Neural cell (in vitro differentiated cells): ENCODE measurements at regions not wholly inside any gene's neighbourhood (a gene's known extent, or its start where the extent isn't known, plus 50 kb on each side); places are given as distances from the start of the nearest gene placed in this dataset.

ENCODE experiments used
- H2AFZ ChIP-seq: fragments of 200-600, 300-800 bp; sonication (generic), shearing (Covaris generic); 2 replicates; pipeline ENCODE4 v1.6.0; 2014; ENCODE audit warnings: low read depth, mild to moderate bottlenecking, antibody characterized with exemption, low read length, moderate library complexity
- H3F3A ChIP-seq: fragments of 200-600 bp; shearing (Covaris generic); 2 replicates; pipeline ENCODE4 v1.6.1; 2016; ENCODE audit warnings: mild to moderate bottlenecking, moderate library complexity, mixed read lengths, antibody characterized with exemption, low read length; ENCODE audit not compliant: insufficient read depth, poor library complexity, severe bottlenecking
- H3K27ac ChIP-seq: fragments of 200-600, 300-800 bp; sonication (generic), shearing (Covaris generic); 2 replicates; pipeline ENCODE4 v1.5.1; 2014; ENCODE audit warnings: mild to moderate bottlenecking, low read length, moderate library complexity
- H3K27me3 ChIP-seq: fragments of 300-800, 200-600 bp; sonication (generic), shearing (Covaris generic); 2 replicates; pipeline ENCODE4 v1.6.0; 2014; ENCODE audit warnings: mild to moderate bottlenecking, low read depth, low read length, moderate library complexity; ENCODE audit not compliant: insufficient read depth
- H3K36me3 ChIP-seq: fragments of 300-800, 200-600 bp; sonication (generic), shearing (Covaris generic); 2 replicates; pipeline ENCODE4 v1.5.1; 2014; ENCODE audit warnings: mild to moderate bottlenecking, antibody characterized with exemption, low read length, moderate library complexity; ENCODE audit not compliant: insufficient read depth
- H3K4me2 ChIP-seq: fragments of 300-800, 200-600 bp; sonication (generic), shearing (Covaris generic); 2 replicates; pipeline ENCODE4 v1.6.0; 2014; ENCODE audit warnings: mild to moderate bottlenecking, low read length
- H3K4me3 ChIP-seq: fragments of 300-800, 200-600 bp; sonication (generic), shearing (Covaris generic); 2 replicates; pipeline ENCODE4 v1.5.1; 2014; ENCODE audit warnings: mild to moderate bottlenecking, low read length, moderate library complexity
- H3K79me2 ChIP-seq: fragments of 200-600 bp; shearing (Covaris generic); replicated peaks from 2 replicates; pipeline ENCODE4 v1.6.0; 2014; ENCODE audit warnings: mild to moderate bottlenecking, low read length, moderate library complexity; ENCODE audit not compliant: insufficient read depth
- H3K9ac ChIP-seq: fragments of 300-800, 200-600 bp; sonication (generic), shearing (Covaris generic); 2 replicates; pipeline ENCODE4 v1.6.1; 2016; ENCODE audit warnings: mild to moderate bottlenecking, low read length, mixed read lengths
- H3K9me2 ChIP-seq: fragments of 200-600 bp; shearing (Covaris generic); 2 replicates; pipeline ENCODE4 v1.6.1; 2016; ENCODE audit warnings: mild to moderate bottlenecking, low read length, mixed read lengths; ENCODE audit not compliant: insufficient read depth
- H3K9me3 ChIP-seq: fragments of 200-600, 300-800 bp; sonication (generic), shearing (Covaris generic); 2 replicates; pipeline ENCODE4 v1.6.1; 2016; ENCODE audit warnings: mild to moderate bottlenecking, mixed run types, low read length, moderate library complexity, mixed read lengths
- H4K20me1 ChIP-seq: fragments of 200-600 bp; shearing (Covaris generic); 2 replicates; pipeline ENCODE4 v1.6.1; 2016; ENCODE audit warnings: mild to moderate bottlenecking, mixed run types; ENCODE audit not compliant: insufficient read depth
- CTCF ChIP-seq: fragments of 450-650 bp; IDR thresholded peaks from 2 replicates; pipeline ENCODE4 v1.5.1; 2014; ENCODE audit warnings: antibody characterized with exemption, mild to moderate bottlenecking, moderate library complexity; ENCODE audit not compliant: poor library complexity, severe bottlenecking
- EP300 ChIP-seq: fragments of 450-650 bp; conservative IDR thresholded peaks from 2 replicates; pipeline ENCODE4 v1.6.1; 2014; ENCODE audit warnings: antibody characterized with exemption, mild to moderate bottlenecking, moderate library complexity; ENCODE audit not compliant: poor library complexity, severe bottlenecking
- MXI1 ChIP-seq: fragments of 450-650 bp; conservative IDR thresholded peaks from 2 replicates; pipeline ENCODE4 v1.6.1; 2014; ENCODE audit warnings: antibody characterized with exemption, mild to moderate bottlenecking; ENCODE audit not compliant: poor library complexity, severe bottlenecking
- RAD21 ChIP-seq: fragments of 450-650 bp; conservative IDR thresholded peaks from 2 replicates; pipeline ENCODE4 v1.6.1; 2014; ENCODE audit warnings: antibody characterized with exemption, mild to moderate bottlenecking, moderate library complexity
- REST ChIP-seq: IDR thresholded peaks from 2 replicates; pipeline ENCODE4 v1.6.1; 2012; ENCODE audit warnings: borderline replicate concordance
- TAF1 ChIP-seq: IDR thresholded peaks from 2 replicates; pipeline ENCODE4 v1.6.1; 2012; ENCODE audit warnings: low read depth

DNA sequence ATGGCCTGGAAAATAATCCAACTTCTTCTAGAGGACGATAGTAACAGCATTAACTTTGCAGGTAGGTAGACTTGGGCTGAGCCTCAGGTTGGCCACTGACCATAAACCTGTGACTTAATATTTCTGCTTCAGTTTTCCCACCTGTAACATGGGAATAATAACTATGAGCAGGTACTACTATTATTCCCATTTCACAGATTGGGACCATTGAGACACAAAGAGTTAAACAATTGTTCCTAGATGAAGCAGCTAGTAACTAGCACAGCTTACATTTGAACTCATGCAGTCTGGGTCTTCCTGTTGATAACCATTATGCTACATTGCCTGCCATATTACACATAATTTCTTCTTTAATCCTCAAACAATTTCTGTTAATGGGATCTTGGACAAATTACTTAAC lies 217.7 kb downstream of the NUAK1 start:
- Histone ChIP-seq H3K9ac (no peak overlapping the region), H3F3A (no peaks in the 10 kb centered on the region), H4K20me1 (no peaks in the 10 kb centered on the region), H3K27me3 (no peaks in the 10 kb centered on the region), H3K9me3 (no peaks in the 10 kb centered on the region), H2AFZ (no peak overlapping the region), H3K79me2 (no peaks in the 10 kb centered on the region), H3K36me3 (no peaks in the 10 kb centered on the region), H3K4me3 (no peak overlapping the region), H3K27ac (no peak overlapping the region), H3K9me2 (no peaks in the 10 kb centered on the region), H3K4me2 (no peak overlapping the region)
- TF ChIP-seq MXI1: no peak

- TF ChIP-seq REST: no peak
- H3K4me2 ChIP-seq: no peak overlapping the region
- no peak overlapping the region for H3K9ac ChIP-seq
- H3K27ac ChIP-seq: no peak overlapping the region
- H3K36me3 ChIP-seq: no peaks in the 10 kb centered on the region
- H3K27me3 ChIP-seq: no peaks in the 10 kb centered on the region
- no peaks in the 10 kb centered on the region for H4K20me1 ChIP-seq
- no peak overlapping the region for H3K4me3 ChIP-seq
- no peaks in the 10 kb centered on the region for H3F3A ChIP-seq
- no peaks in the 10 kb centered on the region for H3K79me2 ChIP-seq
- H3K9me3 ChIP-seq: no peaks in the 10 kb centered on the region
- no peaks in the 10 kb centered on the region for H3K9me2 ChIP-seq
- H2AFZ ChIP-seq: no peak overlapping the region
Measured at GRCh38 chr12:105921872-105922669, 216.7 kb downstream of the NUAK1 start.

DNA sequence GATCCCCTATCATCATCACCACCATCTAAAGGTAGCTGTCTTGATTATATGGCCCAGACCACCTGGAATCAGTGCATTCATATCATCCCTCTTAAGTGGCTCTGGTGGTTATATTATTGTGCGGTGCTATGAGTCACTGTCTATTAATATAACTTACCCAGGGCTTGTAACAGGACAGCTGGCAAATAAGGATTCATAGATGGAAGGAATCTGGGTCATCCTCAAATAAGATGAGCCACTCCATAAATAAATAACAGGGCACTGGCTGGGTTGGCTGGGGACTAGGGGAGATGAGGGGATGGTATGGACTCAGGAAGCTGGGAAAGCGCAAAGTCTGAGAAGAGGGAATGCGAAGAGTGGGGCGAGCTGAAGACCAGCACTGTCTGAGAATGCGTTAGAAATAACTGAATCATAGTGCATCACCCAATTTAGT lies 216.1 kb downstream of the NUAK1 start:
- H3K27me3 ChIP-seq: no peaks in the 10 kb centered on the region
- H3F3A ChIP-seq: no peaks in the 10 kb centered on the region
- H3K9me3 ChIP-seq: no peaks in the 10 kb centered on the region
- no peak overlapping the region for H3K4me2 ChIP-seq
- no peak overlapping the region for H3K4me3 ChIP-seq
- no peak overlapping the region for H3K27ac ChIP-seq
- H3K9ac ChIP-seq: no peak overlapping the region
- H2AFZ ChIP-seq: no peak overlapping the region
- H3K36me3 ChIP-seq: no peaks in the 10 kb centered on the region
- H3K79me2 ChIP-seq: no peaks in the 10 kb centered on the region
- no peaks in the 10 kb centered on the region for H3K9me2 ChIP-seq
- no peaks in the 10 kb centered on the region for H4K20me1 ChIP-seq
- TF ChIP-seq RAD21 (no peak), TAF1 (no peak), CTCF (no peak), EP300 (no peak)
